HG03521 (cell line): ENCODE measurements at regions not wholly inside any gene's neighbourhood (a gene's known extent, or its start where the extent isn't known, plus 50 kb on each side); places are given as distances from the start of the nearest gene placed in this dataset.
"Not testable (repeated sequence)": the region's sequence is repeated elsewhere in the genome, so short reads cannot be mapped to it uniquely, and the experiment has no call there.

Experiments
- ATAC-seq: cut with Tn5 transposase; IDR thresholded peaks from one replicate; pipeline ENCODE4 v1.9.1; 2021; ENCODE audit warnings: mild to moderate bottlenecking, moderate library complexity; ENCODE audit not compliant: unreplicated experiment

- ATAC-seq, result no peak
These were observed 96.8 kb upstream of the DPT start for GRCh38 chr1:168825820-168826219.

- no peak for ATAC-seq
These were observed 97.3 kb upstream of the DPT start for GRCh38 chr1:168826269-168826668.

- ATAC-seq, result no peak
These were observed 98.6 kb upstream of the DPT start for GRCh38 chr1:168827557-168827956.

GRCh38 chr1:168829876-168830275 is 100.9 kb upstream of the DPT start:
- no peak for ATAC-seq

GRCh38 chr1:168830562-168830961 is 101.6 kb upstream of the DPT start:
- ATAC-seq, result no peak

GRCh38 chr1:168832661-168833060 is 103.7 kb upstream of the DPT start:
- ATAC-seq, result no peak

- ATAC-seq, result no peak
These were observed 104.4 kb upstream of the DPT start for GRCh38 chr1:168833362-168833761.

- ATAC-seq, result no peak
These were observed 104.8 kb upstream of the DPT start for GRCh38 chr1:168833801-168834224.

GRCh38 chr1:168834225-168834872 is 105.3 kb upstream of the DPT start:
- ATAC-seq, result no peak

- ATAC-seq, result no peak
These were observed 106.2 kb upstream of the DPT start for GRCh38 chr1:168835176-168835575.

- ATAC-seq, result no peak
These were observed 106.8 kb upstream of the DPT start for GRCh38 chr1:168835791-168836190.

- ATAC-seq, result no peak
These were observed 107.5 kb upstream of the DPT start for GRCh38 chr1:168836469-168836868.

- ATAC-seq, result not testable (repeated sequence)
These were observed 108.2 kb upstream of the DPT start for GRCh38 chr1:168837230-168837629.

GRCh38 chr1:168842306-168842705 is 113.3 kb upstream of the DPT start:
- no peak for ATAC-seq

GRCh38 chr1:168842916-168843315 is 113.9 kb upstream of the DPT start:
- no peak for ATAC-seq

- no peak for ATAC-seq
These were observed 114.4 kb upstream of the DPT start for GRCh38 chr1:168843401-168843800.

GRCh38 chr1:168843950-168844349 is 114.9 kb upstream of the DPT start:
- no peak for ATAC-seq

- no peak for ATAC-seq
These were observed 116.1 kb upstream of the DPT start for GRCh38 chr1:168845140-168845539.

- ATAC-seq, result no peak
These were observed 119.0 kb upstream of the DPT start for GRCh38 chr1:168848051-168848450.

- no peak for ATAC-seq
These were observed 132.5 kb upstream of the DPT start for GRCh38 chr1:168861421-168862004.

GRCh38 chr1:168863772-168864171 is 134.8 kb upstream of the DPT start:
- ATAC-seq, result no peak

- no peak for ATAC-seq
These were observed 135.3 kb upstream of the DPT start for GRCh38 chr1:168864266-168864665.
